SK-N-MC (cell line): ENCODE measurements at regions not wholly inside any gene's neighbourhood (a gene's known extent, or its start where the extent isn't known, plus 50 kb on each side); places are given as distances from the start of the nearest gene placed in this dataset.

Experiments
- DNase-seq: peaks from one replicate; pipeline ENCODE4 v3.0.0-alpha.2; 2011; ENCODE audit warnings: low read depth, low spot score
- H3K27ac ChIP-seq: fragments of 200-600 bp; sonication (generic); 2 replicates; pipeline ENCODE4 v1.5.1; 2016; ENCODE audit warnings: mixed run types
- H3K36me3 ChIP-seq: fragments of 200-600 bp; sonication (generic); 2 replicates; pipeline ENCODE4 v1.6.1; 2017; ENCODE audit warnings: antibody characterized with exemption, low read length, mixed read lengths; ENCODE audit not compliant: insufficient read depth
- H3K4me3 ChIP-seq: fragments of 200-600 bp; sonication (generic); 2 replicates; pipeline ENCODE4 v1.5.1; 2016
- H3K9ac ChIP-seq: fragments of 200-600 bp; sonication (generic); 2 replicates; pipeline ENCODE4 v1.8.0; 2017; ENCODE audit warnings: mixed run types, mixed read lengths; ENCODE audit not compliant: insufficient read length
- H3K9me3 ChIP-seq: fragments of 200-600 bp; sonication (generic); 2 replicates; pipeline ENCODE4 v1.6.1; 2017; ENCODE audit warnings: low read depth, mild to moderate bottlenecking, antibody characterized with exemption, low read length, moderate library complexity, mixed read lengths
- EZH2 ChIP-seq: fragments of 200-600 bp; sonication (generic); IDR thresholded peaks from one replicate; pipeline ENCODE4 v1.6.1; 2017; ENCODE audit warnings: antibody characterized with exemption
- FOXP2 ChIP-seq: optimal IDR thresholded peaks from 2 replicates; pipeline ENCODE3; 2011; ENCODE audit warnings: mild to moderate bottlenecking, moderate library complexity; ENCODE audit not compliant: insufficient read depth; ENCODE audit errors: extremely low read length, control extremely low read depth
- POLR2AphosphoS5 ChIP-seq: IDR thresholded peaks from 2 replicates; pipeline ENCODE4 v1.6.1; 2012; ENCODE audit warnings: mild to moderate bottlenecking, low read depth, low read length, borderline replicate concordance

- H3K4me3 ChIP-seq, result no peak overlapping the region
- H3K9ac ChIP-seq, result no peak overlapping the region
- H3K27ac ChIP-seq, result no peak overlapping the region
- no peak for TF ChIP-seq POLR2AphosphoS5
- no peak for TF ChIP-seq EZH2
- no peak for TF ChIP-seq FOXP2
- no peaks in the 10 kb centered on the region; the same call in 1 of the 2 replicates for H3K9me3 ChIP-seq
- no peaks in the 10 kb centered on the region for H3K36me3 ChIP-seq
- no peak for DNase-seq
Observed at GRCh38 chr4:124555959-124556358, 156.6 kb downstream of the ANKRD50 start.

GRCh38 chr4:124564121-124564520, 148.4 kb downstream of the ANKRD50 start:
- Histone ChIP-seq H3K36me3 (no peaks in the 10 kb centered on the region), H3K9me3 (no peaks in the 10 kb centered on the region; the same call in 1 of the 2 replicates), H3K4me3 (no peak overlapping the region), H3K9ac (no peak overlapping the region), H3K27ac (no peak overlapping the region)
- DNase-seq, result no peak
- TF ChIP-seq EZH2, result no peak
- TF ChIP-seq POLR2AphosphoS5, result no peak
- no peak for TF ChIP-seq FOXP2

GRCh38 chr4:124565371-124565770, 147.2 kb downstream of the ANKRD50 start:
- TF ChIP-seq FOXP2 (no peak), EZH2 (no peak), POLR2AphosphoS5 (no peak)
- DNase-seq, result no peak
- Histone ChIP-seq H3K9ac (no peak overlapping the region), H3K27ac (no peak overlapping the region), H3K4me3 (no peak overlapping the region), H3K9me3 (no peaks in the 10 kb centered on the region; the same call in 1 of the 2 replicates), H3K36me3 (no peaks in the 10 kb centered on the region)

GRCh38 chr4:124566030-124566429, 146.5 kb downstream of the ANKRD50 start:
- H3K4me3 ChIP-seq, result no peak overlapping the region
- no peak overlapping the region for H3K27ac ChIP-seq
- TF ChIP-seq EZH2 (no peak), POLR2AphosphoS5 (no peak), FOXP2 (no peak)
- H3K36me3 ChIP-seq, result no peaks in the 10 kb centered on the region
- no peak for DNase-seq
- no peak overlapping the region for H3K9ac ChIP-seq
- H3K9me3 ChIP-seq, result no peaks in the 10 kb centered on the region; the same call in 1 of the 2 replicates

GRCh38 chr4:124573056-124573455, 139.5 kb downstream of the ANKRD50 start:
- H3K4me3 ChIP-seq, result no peak overlapping the region
- DNase-seq, result no peak
- H3K36me3 ChIP-seq, result no peaks in the 10 kb centered on the region
- H3K9ac ChIP-seq, result no peak overlapping the region
- no peak for TF ChIP-seq EZH2
- TF ChIP-seq POLR2AphosphoS5, result no peak
- TF ChIP-seq FOXP2, result no peak
- no peak overlapping the region for H3K27ac ChIP-seq
- peaks cover 5% of the 10 kb centered on the region; the same call in 1 of the 2 replicates for H3K9me3 ChIP-seq

- Histone ChIP-seq H3K27ac (no peak overlapping the region), H3K9ac (no peak overlapping the region), H3K36me3 (no peaks in the 10 kb centered on the region), H3K9me3 (peaks cover 7% of the 10 kb centered on the region; the same call in 1 of the 2 replicates), H3K4me3 (no peak overlapping the region)
- TF ChIP-seq EZH2 (no peak), FOXP2 (no peak), POLR2AphosphoS5 (no peak)
- no peak for DNase-seq
Observed at GRCh38 chr4:124579896-124580295, 132.6 kb downstream of the ANKRD50 start.

GRCh38 chr4:124583797-124584196, 128.7 kb downstream of the ANKRD50 start:
- H3K9ac ChIP-seq, result no peak overlapping the region

GRCh38 chr4:124589786-124590185, 122.7 kb downstream of the ANKRD50 start:
- no peak overlapping the region for H3K9ac ChIP-seq
- DNase-seq, result no peak
- TF ChIP-seq POLR2AphosphoS5, result no peak
- TF ChIP-seq FOXP2, result no peak
- no peak for TF ChIP-seq EZH2
- H3K4me3 ChIP-seq, result no peak overlapping the region
- H3K36me3 ChIP-seq, result no peaks in the 10 kb centered on the region
- H3K9me3 ChIP-seq, result no peaks in the 10 kb centered on the region
- no peak overlapping the region for H3K27ac ChIP-seq

More at GRCh38 chr4:124583797-124584196, 128.7 kb downstream of the ANKRD50 start:
- no peaks in the 10 kb centered on the region for H3K9me3 ChIP-seq
- H3K27ac ChIP-seq, result no peak overlapping the region
- H3K4me3 ChIP-seq, result no peak overlapping the region
- H3K36me3 ChIP-seq, result no peaks in the 10 kb centered on the region
- no peak for TF ChIP-seq POLR2AphosphoS5
- no peak for TF ChIP-seq FOXP2
- no peak for TF ChIP-seq EZH2
- DNase-seq, result no peak

- TF ChIP-seq FOXP2 (no peak), POLR2AphosphoS5 (no peak), EZH2 (no peak)
- Histone ChIP-seq H3K9ac (no peak overlapping the region), H3K4me3 (no peak overlapping the region), H3K36me3 (no peaks in the 10 kb centered on the region), H3K27ac (no peak overlapping the region), H3K9me3 (no peaks in the 10 kb centered on the region)
- DNase-seq, result no peak
Observed at GRCh38 chr4:124590480-124590879, 122.1 kb downstream of the ANKRD50 start.
